ENCODE measurements at regions not wholly inside any gene's neighbourhood (a gene's known extent, or its start where the extent isn't known, plus 50 kb on each side); places are given as distances from the start of the nearest gene placed in this dataset.
"Not testable (repeated sequence)": the region's sequence is repeated elsewhere in the genome, so short reads cannot be mapped to it uniquely, and the experiment has no call there.

GRCh38 chr5:92852219-92852618 is 728.8 kb downstream of the NR2F1-AS1 start:
- no peak for DNase-seq

DNA sequence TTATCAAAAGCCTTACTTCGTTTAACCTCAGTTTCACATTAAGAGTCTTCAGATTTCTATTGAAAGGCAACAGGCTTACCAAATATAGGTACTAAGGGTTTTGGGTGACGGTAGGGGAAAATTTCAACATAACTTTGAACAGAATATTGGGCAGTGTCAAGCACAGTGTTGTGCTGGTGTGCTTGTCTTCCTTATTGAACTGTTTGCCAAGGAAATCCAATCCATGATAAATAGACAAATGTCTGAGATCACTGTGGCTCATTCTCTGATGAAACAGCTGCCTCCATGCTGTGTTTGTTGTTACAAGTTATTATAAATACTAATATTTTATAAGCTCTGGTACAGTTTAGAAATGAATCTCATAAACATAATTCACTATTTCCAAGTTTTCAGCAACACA is 730.1 kb downstream of the NR2F1-AS1 start:
- DNase-seq: no peak

DNA sequence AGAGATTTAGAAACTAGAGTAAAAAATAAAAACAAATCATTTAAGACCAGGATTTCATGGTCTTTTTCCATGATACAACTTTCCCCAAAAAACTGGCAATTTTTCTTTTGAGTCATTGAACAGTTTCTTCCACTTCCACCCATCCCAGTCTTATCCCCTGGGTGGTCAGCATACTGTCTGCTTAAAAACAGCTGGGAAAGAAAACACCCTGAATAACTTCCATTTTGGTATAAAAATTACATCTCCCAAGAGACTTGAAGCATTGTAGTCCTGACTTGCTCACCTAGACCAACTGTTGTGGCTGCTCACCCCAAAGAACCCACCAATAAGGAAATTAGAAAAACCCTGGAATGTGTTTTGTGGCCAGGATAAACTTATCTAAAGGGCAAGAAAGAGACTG is 731.3 kb downstream of the NR2F1-AS1 start:
- no peak for DNase-seq

DNA sequence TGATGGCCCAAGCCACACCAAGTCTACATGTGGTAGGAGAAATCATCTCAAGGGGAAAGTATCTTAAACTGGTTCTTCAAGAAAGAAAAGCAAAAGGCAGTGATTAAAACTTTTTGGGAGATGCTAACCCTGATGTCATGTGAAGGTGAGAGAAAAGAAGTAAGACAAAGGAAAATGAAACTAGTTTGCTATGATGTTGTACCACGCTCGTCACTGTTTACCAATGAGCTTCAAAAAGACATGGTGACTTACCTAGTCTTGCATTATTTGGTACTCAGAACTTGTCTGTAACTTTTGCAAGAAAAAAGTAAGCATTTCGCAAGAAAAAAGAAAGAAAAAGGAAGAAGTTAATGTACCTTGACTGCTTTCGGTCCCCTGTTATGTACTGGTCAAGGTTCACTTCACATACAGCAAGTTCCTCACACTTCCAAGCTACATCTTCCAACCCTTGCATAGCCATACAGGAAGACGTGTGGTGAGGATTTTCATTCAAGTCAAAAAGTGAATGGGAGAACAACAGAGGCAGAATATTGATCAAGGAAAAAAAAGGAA is 739.3 kb downstream of the NR2F1-AS1 start:
- no peak for DNase-seq

DNA sequence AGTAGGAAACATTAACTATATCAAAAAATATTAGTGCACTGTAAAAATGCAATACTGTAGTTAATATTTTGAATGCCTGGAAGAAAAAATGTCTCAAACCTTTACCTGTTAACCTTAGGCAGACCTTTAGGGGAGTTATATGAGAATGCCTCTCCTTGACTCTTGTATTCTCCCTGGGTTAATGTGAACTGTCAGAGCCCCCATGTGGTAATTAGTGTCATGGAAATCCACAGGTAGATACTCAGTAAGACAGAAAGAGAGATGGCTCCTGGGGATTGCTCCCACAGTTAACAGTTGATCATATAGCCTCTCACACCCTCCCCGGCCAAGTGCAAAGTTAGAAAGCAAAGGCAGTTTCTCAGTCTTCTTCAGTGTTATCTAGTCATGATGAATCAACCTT is 742.8 kb downstream of the NR2F1-AS1 start:
- no peak for DNase-seq

- no peak for DNase-seq
Measured at GRCh38 chr5:92836855-92837755, 743.9 kb downstream of the NR2F1-AS1 start.

- no peak for DNase-seq
Measured at GRCh38 chr5:92835712-92836111, 745.3 kb downstream of the NR2F1-AS1 start.

DNA sequence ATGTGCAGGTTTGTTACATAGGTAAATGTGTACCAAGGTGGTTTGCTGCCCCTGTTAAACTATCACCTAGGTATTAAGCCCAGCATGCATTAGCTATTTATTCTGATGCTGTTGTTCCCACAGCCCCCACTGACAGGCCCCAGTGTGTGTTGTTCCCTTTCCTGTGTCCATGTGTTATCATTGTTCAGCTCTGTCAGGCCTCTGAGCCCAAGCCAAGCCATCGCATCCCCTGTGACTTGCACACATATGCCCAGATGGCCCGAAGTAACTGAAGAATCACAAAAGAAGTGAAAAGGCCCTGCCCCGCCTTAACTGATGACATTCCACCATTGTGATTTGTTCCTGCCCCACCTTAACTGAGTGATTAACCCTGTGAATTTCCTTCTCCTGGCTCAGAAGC is 757.5 kb downstream of the NR2F1-AS1 start:
- DNase-seq: not testable (repeated sequence)

- DNase-seq: no peak
Measured at GRCh38 chr5:92822183-92822582, 758.8 kb downstream of the NR2F1-AS1 start.

DNA sequence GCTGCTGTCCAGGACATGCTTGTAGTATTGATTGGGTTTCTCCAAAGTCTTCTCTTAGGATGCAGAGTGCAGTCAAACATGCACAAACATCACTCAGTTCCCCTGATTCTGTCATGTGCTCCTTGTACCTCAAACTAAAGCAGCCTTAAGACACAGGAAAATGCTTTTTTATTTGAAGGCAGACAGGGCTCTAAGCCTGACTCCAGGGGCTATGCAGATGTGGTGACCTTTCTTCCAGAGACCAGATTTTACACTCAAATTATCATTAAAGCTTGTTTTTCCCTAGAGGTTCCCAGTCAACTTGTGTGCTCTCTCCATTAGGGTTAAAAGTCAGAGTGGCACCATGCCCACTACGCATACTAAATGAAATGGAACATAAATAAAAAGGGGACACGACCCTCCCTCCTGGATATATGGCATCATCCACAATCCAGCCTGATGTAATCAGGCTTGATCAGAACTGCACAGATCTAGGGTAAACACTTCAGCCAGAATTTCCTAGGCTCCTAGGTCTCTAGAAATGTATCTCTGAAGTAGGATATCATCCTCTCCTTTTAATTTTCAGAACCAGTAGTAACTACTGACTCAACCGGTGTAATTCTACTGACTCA is 771.1 kb downstream of the NR2F1-AS1 start:
- no peak for DNase-seq

DNA sequence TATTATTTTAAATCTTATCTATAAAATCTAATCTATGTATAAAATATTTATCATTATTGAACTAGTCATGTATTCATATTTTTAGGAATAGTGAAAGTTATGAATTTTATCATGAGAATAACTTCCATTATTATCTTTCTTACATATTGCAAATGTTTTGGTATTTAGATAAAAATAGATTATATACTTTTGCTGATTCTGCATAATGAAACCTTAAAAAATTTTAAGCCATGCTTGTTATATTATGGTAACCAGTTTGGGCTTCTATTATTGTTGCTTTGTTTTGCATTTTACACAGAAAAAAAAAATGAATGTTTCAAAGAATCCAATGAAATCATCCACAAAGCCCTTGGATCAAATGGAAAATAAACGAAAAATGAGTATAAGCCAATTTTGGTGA is 772.5 kb downstream of the NR2F1-AS1 start:
- DNase-seq: no peak

- DNase-seq: no peak
Measured at GRCh38 chr5:92807085-92807484, 773.9 kb downstream of the NR2F1-AS1 start.

GRCh38 chr5:92805446-92805845 is 775.6 kb downstream of the NR2F1-AS1 start:
- no peak for DNase-seq

DNA sequence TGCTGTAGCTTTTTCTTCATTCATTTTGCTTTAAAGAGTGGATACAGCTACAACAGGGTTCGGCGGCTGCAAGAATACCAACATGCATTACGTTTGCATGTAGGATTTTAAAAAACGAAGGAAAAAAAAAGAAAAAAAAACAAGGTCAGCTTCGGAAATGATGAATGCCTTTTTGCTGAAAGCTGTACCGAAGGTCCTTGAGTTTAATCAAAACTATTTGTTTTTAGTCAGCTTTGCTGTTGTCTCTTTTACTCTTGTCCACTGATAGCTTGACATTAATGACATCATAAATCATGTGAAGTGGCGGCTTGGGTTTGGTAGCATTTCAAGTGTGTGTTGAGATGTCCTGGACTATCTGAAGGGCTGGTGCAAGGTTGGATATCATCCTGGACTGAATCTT is 779.1 kb downstream of the NR2F1-AS1 start:
- no peak for DNase-seq

- no peak for DNase-seq
Measured at GRCh38 chr5:92800365-92800764, 780.7 kb downstream of the NR2F1-AS1 start.

GRCh38 chr5:92795633-92796032 is 785.4 kb downstream of the NR2F1-AS1 start:
- DNase-seq: no peak

DNA sequence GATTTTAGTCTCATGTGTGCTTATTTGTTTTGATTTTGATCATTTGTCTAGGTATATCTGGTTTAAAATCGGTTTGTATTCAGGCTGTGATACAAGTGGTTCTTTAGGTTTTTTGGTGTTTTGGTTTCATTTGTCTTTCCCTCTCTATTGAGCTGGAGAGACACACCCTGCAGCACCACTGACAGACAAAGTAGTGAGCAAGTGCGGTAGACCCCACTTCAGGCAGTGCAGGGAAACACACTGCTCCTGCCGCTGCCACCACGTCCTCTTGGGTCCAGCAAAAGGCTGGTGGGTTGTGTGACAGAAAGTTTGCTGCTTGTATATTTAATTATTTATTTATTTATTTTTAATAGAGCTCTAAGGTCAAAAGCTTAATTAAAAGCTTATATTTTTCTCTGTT is 801.0 kb downstream of the NR2F1-AS1 start:
- DNase-seq: no peak

DNA sequence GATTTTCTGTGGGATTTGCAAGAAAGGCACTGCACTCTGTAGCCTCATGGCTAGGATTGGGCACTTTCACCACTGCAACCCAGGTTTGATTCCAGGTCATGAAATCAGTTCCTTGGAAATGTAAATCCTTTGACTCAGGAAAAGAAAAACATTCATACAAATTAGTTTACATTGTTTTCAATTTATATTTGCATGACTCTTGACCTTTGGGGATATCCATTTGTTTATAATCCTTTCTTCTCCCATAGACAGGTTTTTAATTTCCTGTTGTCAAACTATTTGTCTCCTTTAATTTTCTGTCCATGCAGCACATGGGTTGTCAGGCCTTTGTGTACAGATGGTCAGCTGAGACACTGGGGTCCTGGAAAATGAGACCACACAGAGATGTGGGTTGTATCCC is 801.5 kb downstream of the NR2F1-AS1 start:
- DNase-seq: no peak

- no peak for DNase-seq
Measured at GRCh38 chr5:92778261-92778660, 802.8 kb downstream of the NR2F1-AS1 start.

DNA sequence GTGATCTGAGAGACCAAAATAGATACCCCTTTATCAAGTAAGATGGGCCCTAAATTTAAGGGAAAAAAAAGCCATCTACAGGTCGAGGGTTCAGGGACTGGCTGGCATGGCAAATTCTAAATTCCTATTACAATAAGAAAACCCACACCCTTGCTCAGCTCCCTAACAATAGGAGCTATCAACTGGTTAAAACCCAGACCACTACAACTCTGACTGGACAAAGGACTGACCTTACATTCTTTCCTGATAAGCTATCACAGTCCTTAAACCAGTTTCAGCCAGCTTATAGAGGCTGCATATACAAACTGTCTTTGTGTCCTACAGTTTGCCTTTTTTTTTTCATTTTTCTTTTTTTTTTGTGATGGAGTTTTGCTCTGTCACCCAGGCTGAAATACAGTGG is 803.6 kb downstream of the NR2F1-AS1 start:
- DNase-seq: no peak

DNA sequence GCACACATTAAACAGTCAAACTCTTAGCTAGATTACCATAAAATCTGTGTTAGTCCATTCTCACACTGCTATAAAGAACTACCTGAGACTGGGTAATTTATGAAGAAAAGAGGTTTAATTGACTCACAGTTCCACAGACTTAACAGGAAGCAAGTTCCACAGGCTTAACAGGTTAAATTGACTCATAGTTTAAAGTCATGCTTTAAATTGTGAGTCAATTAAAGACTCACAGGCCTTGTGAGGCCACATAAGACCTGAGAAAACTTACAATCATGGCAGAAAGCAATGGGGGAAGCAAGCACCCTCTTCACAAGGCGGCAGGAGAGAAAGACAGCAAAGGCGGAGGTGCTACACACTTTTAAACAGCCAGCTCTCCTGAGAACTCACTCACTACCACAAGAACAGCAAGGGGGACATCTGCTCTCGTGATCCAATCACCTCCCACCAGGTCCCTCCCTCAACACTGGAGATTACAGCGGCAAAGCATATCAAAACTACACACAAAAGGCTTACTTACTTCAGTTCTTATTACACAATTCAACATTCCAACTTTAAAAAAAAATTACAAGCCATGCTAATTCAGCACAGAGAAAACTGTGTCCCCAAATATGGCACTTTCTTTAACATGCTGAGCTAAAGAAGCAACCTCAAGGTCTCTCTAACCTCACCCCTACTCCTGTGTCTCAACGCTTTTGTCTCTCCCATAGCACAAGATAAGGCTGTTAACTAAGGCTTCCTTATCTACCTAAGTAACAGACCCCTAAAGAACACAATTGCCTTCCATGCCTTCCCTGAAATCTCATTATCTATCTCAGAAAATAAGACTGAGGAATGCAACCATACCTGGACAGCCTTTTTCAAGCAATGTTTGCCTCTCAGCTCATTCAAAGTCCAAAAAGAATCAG is 805.1 kb downstream of the NR2F1-AS1 start:
- DNase-seq: no peak

GRCh38 chr5:92769978-92770377 is 811.0 kb downstream of the NR2F1-AS1 start:
- DNase-seq: no peak

- DNase-seq: no peak
Measured at GRCh38 chr5:92761585-92761984, 819.4 kb downstream of the NR2F1-AS1 start.

Data from hippocampal formation (tissue), 2 donors.